ENCODE measurements at regions not wholly inside any gene's neighbourhood (a gene's known extent, or its start where the extent isn't known, plus 50 kb on each side); places are given as distances from the start of the nearest gene placed in this dataset.

DNA sequence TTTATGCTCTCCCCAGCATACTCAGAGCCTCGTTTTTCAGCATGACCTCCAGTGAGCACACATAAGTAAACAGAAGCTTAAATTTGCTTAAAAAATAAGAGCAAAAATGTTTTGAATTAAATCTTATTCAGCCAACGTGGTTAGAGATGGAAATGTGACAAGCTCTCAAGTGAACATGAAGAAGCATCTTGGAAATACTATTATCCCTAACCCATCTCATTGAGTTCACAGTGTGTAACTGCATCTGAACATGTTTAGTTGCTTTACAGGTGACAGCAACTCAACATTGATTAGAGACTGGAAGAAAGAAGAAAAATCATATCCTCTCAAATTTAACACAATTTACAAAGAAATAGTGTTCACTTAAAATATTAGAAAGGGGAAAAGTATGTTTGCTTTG lies 1785.1 kb downstream of the MAT2B start:
- Histone ChIP-seq H3K36me3 (ENCODE audit: control insufficient read depth, insufficient read depth, low read length) (no peaks in the 10 kb centered on the region), H3K27ac (ENCODE audit: insufficient read depth, low read length, poor library complexity, severe bottlenecking) (no peak overlapping the region), H3K9me3 (ENCODE audit: control insufficient read depth, low read length) (no peaks in the 10 kb centered on the region), H3K4me1 (ENCODE audit: control insufficient read depth, insufficient read depth, low read length, poor library complexity, severe bottlenecking) (no peaks in the 10 kb centered on the region), H3K27me3 (replicated peaks; ENCODE audit: control insufficient read depth, insufficient read depth, low read length, poor library complexity, severe bottlenecking) (no peaks in the 10 kb centered on the region), H3K4me3 (ENCODE audit: insufficient read depth, low read depth, low read length, poor library complexity, severe bottlenecking) (no peak overlapping the region)
- no peak for DNase-seq

DNA sequence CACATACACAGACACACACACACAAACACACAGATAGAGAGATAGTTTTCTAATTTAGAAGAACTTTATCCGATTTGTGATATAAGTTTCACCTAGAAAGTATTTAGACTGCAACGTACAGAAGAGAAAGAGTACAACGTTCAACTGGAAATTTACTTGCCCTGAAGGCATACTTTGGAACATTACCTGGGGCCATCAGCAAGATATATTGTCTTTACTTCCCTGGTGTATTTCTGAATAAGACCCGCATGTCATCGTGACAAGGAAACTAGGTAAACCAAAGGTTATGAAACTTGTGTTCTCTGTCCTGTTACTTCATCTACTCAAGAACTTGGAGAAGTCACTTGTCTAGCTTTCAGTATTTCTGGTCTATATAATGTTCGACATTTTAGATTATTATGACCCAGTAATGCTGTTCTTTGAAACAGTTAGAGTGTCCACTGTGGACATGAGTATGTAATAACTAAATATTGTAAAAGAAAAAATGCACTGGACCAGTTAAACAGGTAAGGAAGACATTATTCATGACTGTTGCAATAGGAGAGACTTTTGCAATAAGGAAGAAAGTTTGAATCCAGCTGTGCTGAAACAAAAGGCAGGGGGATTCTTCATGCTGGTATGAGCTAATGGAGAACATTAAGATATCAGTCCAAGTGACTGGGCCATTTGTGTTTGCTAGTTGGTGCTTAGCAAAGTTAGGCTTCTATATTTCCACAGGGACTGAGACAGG lies 1791.1 kb downstream of the MAT2B start:
- Histone ChIP-seq H3K4me3 (ENCODE audit: insufficient read depth, low read depth, low read length, poor library complexity, severe bottlenecking) (no peak overlapping the region), H3K9me3 (ENCODE audit: control insufficient read depth, low read length) (no peaks in the 10 kb centered on the region), H3K27me3 (replicated peaks; ENCODE audit: control insufficient read depth, insufficient read depth, low read length, poor library complexity, severe bottlenecking) (no peaks in the 10 kb centered on the region), H3K4me1 (ENCODE audit: control insufficient read depth, insufficient read depth, low read length, poor library complexity, severe bottlenecking) (no peaks in the 10 kb centered on the region), H3K36me3 (ENCODE audit: control insufficient read depth, insufficient read depth, low read length) (no peaks in the 10 kb centered on the region), H3K27ac (ENCODE audit: insufficient read depth, low read length, poor library complexity, severe bottlenecking) (no peak overlapping the region)
- DNase-seq, result no peak

DNA sequence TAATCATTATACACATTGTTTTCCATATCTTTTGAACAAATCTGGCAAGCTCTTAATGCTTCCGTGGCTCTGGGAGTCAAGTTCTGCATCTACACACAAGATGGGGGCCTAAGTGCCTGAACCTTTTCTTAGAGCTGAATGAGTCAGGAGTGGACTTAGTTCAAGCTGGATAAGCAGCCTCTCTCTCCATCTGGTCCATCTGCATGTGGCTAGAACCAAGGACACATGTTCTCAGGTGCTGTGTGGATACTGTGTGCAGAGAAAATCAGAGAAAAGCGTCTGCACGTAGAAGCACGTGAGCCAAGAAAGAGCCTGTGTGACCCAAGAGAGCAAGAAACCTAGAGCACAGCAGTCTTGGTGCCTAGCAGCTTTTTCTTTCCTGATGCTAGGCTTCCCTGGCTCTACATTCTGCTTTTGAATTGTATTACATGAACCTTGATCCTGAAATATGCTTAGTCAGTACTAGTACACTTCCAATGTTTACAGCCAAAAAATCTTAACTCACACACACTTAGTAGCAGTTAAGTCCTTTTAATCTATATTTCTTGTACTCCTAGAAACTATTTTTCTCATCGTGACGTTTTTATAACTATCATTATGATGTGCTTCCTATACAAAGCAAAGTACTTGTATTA lies 1798.9 kb downstream of the MAT2B start:
- Histone ChIP-seq H3K27ac (ENCODE audit: insufficient read depth, low read length, poor library complexity, severe bottlenecking) (no peak overlapping the region), H3K36me3 (ENCODE audit: control insufficient read depth, insufficient read depth, low read length) (no peaks in the 10 kb centered on the region), H3K27me3 (replicated peaks; ENCODE audit: control insufficient read depth, insufficient read depth, low read length, poor library complexity, severe bottlenecking) (no peaks in the 10 kb centered on the region), H3K4me3 (ENCODE audit: insufficient read depth, low read depth, low read length, poor library complexity, severe bottlenecking) (no peak overlapping the region), H3K4me1 (ENCODE audit: control insufficient read depth, insufficient read depth, low read length, poor library complexity, severe bottlenecking) (no peaks in the 10 kb centered on the region), H3K9me3 (ENCODE audit: control insufficient read depth, low read length) (no peaks in the 10 kb centered on the region)
- DNase-seq, result no peak

DNA sequence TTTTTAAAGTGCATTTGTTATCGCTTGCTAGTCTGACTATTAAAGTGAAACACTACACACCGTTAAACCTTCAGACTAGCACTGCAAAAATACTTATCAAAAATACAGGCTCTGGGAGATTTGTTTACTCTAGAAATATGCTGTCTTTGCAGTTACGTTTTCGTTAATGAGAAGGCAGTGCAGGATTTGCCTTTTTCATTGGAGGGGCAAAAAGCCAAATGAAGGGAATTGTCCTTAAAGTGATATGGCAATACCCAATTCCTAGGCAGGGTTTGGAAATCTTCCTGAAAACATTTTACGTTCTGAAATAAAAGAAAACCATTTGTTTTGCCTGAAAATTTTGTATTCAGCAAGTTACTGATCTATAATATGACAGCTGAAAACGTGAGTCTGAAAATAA lies 1800.2 kb downstream of the MAT2B start:
- no peak for DNase-seq
- no peaks in the 10 kb centered on the region for H3K4me1 ChIP-seq (ENCODE audit: control insufficient read depth, insufficient read depth, low read length, poor library complexity, severe bottlenecking)
- no peak overlapping the region for H3K27ac ChIP-seq (ENCODE audit: insufficient read depth, low read length, poor library complexity, severe bottlenecking)
- H3K9me3 ChIP-seq (ENCODE audit: control insufficient read depth, low read length), result no peaks in the 10 kb centered on the region
- no peaks in the 10 kb centered on the region for H3K36me3 ChIP-seq (ENCODE audit: control insufficient read depth, insufficient read depth, low read length)
- H3K4me3 ChIP-seq (ENCODE audit: insufficient read depth, low read depth, low read length, poor library complexity, severe bottlenecking), result no peak overlapping the region
- no peaks in the 10 kb centered on the region for H3K27me3 ChIP-seq (replicated peaks; ENCODE audit: control insufficient read depth, insufficient read depth, low read length, poor library complexity, severe bottlenecking)

DNA sequence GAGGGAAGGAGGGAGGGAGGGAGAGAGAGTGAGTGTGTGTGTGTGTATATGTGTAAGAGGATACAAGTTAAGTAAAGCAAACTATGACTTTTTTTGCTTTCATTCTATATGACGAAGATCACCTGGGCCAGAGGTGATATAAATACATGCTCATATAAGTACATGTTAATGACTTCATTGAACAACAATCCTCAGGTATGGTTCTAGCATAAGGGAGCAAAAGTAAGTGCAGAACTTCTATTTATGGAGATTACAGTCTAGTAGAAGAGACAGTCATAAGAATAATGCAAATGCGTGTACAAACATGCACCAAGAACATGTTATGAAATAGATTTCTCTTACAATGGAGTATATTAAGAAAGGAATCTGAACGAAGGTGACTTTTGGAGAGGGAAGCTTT lies 1804.0 kb downstream of the MAT2B start:
- no peak overlapping the region for H3K27ac ChIP-seq (ENCODE audit: insufficient read depth, low read length, poor library complexity, severe bottlenecking)
- DNase-seq, result no peak
- no peaks in the 10 kb centered on the region for H3K36me3 ChIP-seq (ENCODE audit: control insufficient read depth, insufficient read depth, low read length)
- no peaks in the 10 kb centered on the region for H3K4me1 ChIP-seq (ENCODE audit: control insufficient read depth, insufficient read depth, low read length, poor library complexity, severe bottlenecking)
- no peaks in the 10 kb centered on the region for H3K27me3 ChIP-seq (replicated peaks; ENCODE audit: control insufficient read depth, insufficient read depth, low read length, poor library complexity, severe bottlenecking)
- H3K9me3 ChIP-seq (ENCODE audit: control insufficient read depth, low read length), result no peaks in the 10 kb centered on the region
- H3K4me3 ChIP-seq (ENCODE audit: insufficient read depth, low read depth, low read length, poor library complexity, severe bottlenecking), result no peak overlapping the region

DNA sequence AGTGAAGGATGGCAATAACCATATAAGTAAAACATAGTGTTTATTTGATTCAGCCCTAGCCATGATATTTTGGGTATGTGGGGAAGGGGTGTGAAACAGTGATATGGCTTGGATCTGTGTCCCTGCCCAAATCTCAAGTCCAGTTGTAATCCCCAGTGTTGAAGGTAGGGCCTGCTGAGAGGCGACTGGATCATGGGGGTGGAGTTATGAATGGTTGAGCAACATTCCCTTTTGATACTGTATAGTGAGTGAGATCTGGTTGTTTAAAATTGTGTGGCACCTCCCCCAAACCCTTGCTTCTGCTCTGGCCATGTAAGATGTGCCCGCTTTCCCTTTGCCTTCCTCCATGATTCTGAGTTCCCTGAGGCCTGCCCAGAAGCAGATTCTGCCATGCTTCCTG lies 1804.6 kb downstream of the MAT2B start:
- H3K4me3 ChIP-seq (ENCODE audit: insufficient read depth, low read depth, low read length, poor library complexity, severe bottlenecking), result no peak overlapping the region
- no peaks in the 10 kb centered on the region for H3K9me3 ChIP-seq (ENCODE audit: control insufficient read depth, low read length)
- H3K27me3 ChIP-seq (replicated peaks; ENCODE audit: control insufficient read depth, insufficient read depth, low read length, poor library complexity, severe bottlenecking), result no peaks in the 10 kb centered on the region
- no peaks in the 10 kb centered on the region for H3K36me3 ChIP-seq (ENCODE audit: control insufficient read depth, insufficient read depth, low read length)
- DNase-seq, result no peak
- H3K4me1 ChIP-seq (ENCODE audit: control insufficient read depth, insufficient read depth, low read length, poor library complexity, severe bottlenecking), result no peaks in the 10 kb centered on the region
- H3K27ac ChIP-seq (ENCODE audit: insufficient read depth, low read length, poor library complexity, severe bottlenecking), result no peak overlapping the region

DNA sequence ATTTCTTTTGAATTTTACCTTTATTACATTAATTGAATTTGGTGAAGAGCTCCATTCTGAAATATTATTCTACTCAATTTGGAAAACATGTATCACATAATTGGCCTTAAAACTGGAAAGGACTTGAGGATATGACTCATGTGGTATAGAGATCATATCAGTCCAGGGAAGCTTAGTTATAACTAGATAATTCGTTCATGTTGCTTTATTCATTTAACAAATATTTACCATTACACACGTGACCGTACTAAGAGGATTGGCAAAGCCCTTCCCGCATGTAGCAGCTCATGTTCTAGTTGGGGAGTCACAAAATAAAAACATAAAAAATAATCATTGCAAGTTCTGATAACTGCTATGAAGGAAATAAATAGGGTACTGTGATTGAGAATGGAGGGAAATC lies 1816.5 kb downstream of the MAT2B start:
- Histone ChIP-seq H3K9me3 (ENCODE audit: control insufficient read depth, low read length) (no peaks in the 10 kb centered on the region), H3K4me3 (ENCODE audit: insufficient read depth, low read depth, low read length, poor library complexity, severe bottlenecking) (no peak overlapping the region), H3K36me3 (ENCODE audit: control insufficient read depth, insufficient read depth, low read length) (no peaks in the 10 kb centered on the region), H3K27me3 (replicated peaks; ENCODE audit: control insufficient read depth, insufficient read depth, low read length, poor library complexity, severe bottlenecking) (no peaks in the 10 kb centered on the region), H3K4me1 (ENCODE audit: control insufficient read depth, insufficient read depth, low read length, poor library complexity, severe bottlenecking) (no peaks in the 10 kb centered on the region), H3K27ac (ENCODE audit: insufficient read depth, low read length, poor library complexity, severe bottlenecking) (no peak overlapping the region)
- no peak for DNase-seq

DNA sequence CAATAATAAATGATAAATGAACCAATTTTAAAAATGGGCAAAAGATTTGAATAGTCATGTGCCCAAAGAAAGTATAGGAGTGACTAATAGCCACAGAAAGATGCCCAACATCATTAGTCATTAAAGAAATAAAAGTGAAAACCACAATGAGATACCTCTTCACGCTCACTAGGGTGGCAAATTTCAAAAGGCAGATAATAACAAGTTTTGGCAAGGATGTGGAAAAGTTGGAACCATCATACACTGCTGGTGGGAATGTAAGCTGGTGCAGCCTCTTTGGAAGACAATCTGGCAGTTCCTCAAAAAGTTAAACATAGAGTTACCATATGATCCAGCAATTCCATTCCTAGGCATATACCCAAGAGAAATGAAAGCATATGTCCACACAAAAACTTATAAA lies 1819.8 kb downstream of the MAT2B start:
- H3K27me3 ChIP-seq (replicated peaks; ENCODE audit: control insufficient read depth, insufficient read depth, low read length, poor library complexity, severe bottlenecking), result no peaks in the 10 kb centered on the region
- no peaks in the 10 kb centered on the region for H3K9me3 ChIP-seq (ENCODE audit: control insufficient read depth, low read length)
- no peaks in the 10 kb centered on the region for H3K36me3 ChIP-seq (ENCODE audit: control insufficient read depth, insufficient read depth, low read length)
- no peak overlapping the region for H3K4me3 ChIP-seq (ENCODE audit: insufficient read depth, low read depth, low read length, poor library complexity, severe bottlenecking)
- H3K4me1 ChIP-seq (ENCODE audit: control insufficient read depth, insufficient read depth, low read length, poor library complexity, severe bottlenecking), result no peaks in the 10 kb centered on the region
- no peak for DNase-seq
- no peak overlapping the region for H3K27ac ChIP-seq (ENCODE audit: insufficient read depth, low read length, poor library complexity, severe bottlenecking)

DNA sequence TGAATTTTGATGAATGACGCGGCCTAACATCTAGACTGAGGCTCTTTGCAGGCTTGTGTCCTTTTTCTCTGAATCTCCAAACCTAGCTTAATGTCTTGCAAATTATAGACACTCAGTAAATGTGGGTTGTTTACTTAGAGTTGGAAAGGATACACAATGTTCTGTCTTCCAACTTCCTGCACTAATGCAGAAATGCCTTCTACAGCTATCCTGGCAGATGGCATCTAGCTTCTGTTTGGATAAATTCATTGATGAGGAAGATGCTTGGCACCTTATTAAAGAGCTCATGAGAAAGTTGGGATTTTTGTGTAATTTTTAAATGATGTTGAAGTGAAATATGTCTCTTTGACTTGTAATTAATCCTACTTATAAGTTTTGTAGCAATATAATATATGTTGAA lies 1822.2 kb downstream of the MAT2B start:
- no peak overlapping the region for H3K27ac ChIP-seq (ENCODE audit: insufficient read depth, low read length, poor library complexity, severe bottlenecking)
- DNase-seq, result no peak
- no peak overlapping the region for H3K4me3 ChIP-seq (ENCODE audit: insufficient read depth, low read depth, low read length, poor library complexity, severe bottlenecking)
- no peaks in the 10 kb centered on the region for H3K4me1 ChIP-seq (ENCODE audit: control insufficient read depth, insufficient read depth, low read length, poor library complexity, severe bottlenecking)
- H3K27me3 ChIP-seq (replicated peaks; ENCODE audit: control insufficient read depth, insufficient read depth, low read length, poor library complexity, severe bottlenecking), result no peaks in the 10 kb centered on the region
- no peaks in the 10 kb centered on the region for H3K36me3 ChIP-seq (ENCODE audit: control insufficient read depth, insufficient read depth, low read length)
- H3K9me3 ChIP-seq (ENCODE audit: control insufficient read depth, low read length), result no peaks in the 10 kb centered on the region

DNA sequence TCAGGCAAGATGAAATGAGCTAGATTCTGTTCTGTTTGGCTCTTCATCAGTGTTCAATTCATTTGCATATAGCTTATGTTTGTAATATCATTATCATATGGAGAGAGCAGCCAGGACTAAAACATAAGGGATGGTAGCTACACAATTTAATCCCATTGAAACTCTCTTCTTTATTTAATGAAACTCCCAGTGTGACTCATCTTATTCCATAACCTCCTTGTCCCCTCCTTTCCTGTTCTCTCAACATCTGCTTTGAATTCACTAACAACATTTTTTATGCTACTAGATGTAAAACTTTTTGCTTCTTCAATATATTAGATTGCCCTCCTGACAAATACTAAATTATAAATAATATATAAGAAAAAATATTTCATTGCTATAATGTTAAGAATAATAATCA lies 1823.4 kb downstream of the MAT2B start:
- DNase-seq, result no peak
- Histone ChIP-seq H3K4me3 (ENCODE audit: insufficient read depth, low read depth, low read length, poor library complexity, severe bottlenecking) (no peak overlapping the region), H3K36me3 (ENCODE audit: control insufficient read depth, insufficient read depth, low read length) (no peaks in the 10 kb centered on the region), H3K9me3 (ENCODE audit: control insufficient read depth, low read length) (no peaks in the 10 kb centered on the region), H3K27ac (ENCODE audit: insufficient read depth, low read length, poor library complexity, severe bottlenecking) (no peak overlapping the region), H3K27me3 (replicated peaks; ENCODE audit: control insufficient read depth, insufficient read depth, low read length, poor library complexity, severe bottlenecking) (no peaks in the 10 kb centered on the region), H3K4me1 (ENCODE audit: control insufficient read depth, insufficient read depth, low read length, poor library complexity, severe bottlenecking) (no peaks in the 10 kb centered on the region)

All from effector memory CD4-positive, alpha-beta T cell (primary cell).